H1 (cell line): ENCODE measurements at regions not wholly inside any gene's neighbourhood (a gene's known extent, or its start where the extent isn't known, plus 50 kb on each side); places are given as distances from the start of the nearest gene placed in this dataset.

Source experiments
- BCL11A ChIP-seq, 2 experiments: IDR thresholded peaks; one replicate each; pipeline ENCODE4 v1.6.1; 2011; ENCODE audit warnings: low read depth in 2 of 2, low read length in 2 of 2, mild to moderate bottlenecking in 2 of 2
- BRCA1 ChIP-seq: IDR thresholded peaks from 2 replicates; pipeline ENCODE4 v1.6.1; 2012; ENCODE audit warnings: low read depth, low read length, improper control_type of control experiment
- JUN ChIP-seq: IDR thresholded peaks from 2 replicates; pipeline ENCODE4 v1.6.1; 2011; ENCODE audit warnings: low read depth, mild to moderate bottlenecking, improper control_type of control experiment, low read length
- NANOG ChIP-seq: IDR thresholded peaks from 2 replicates; pipeline ENCODE4 v1.6.1; 2011; ENCODE audit warnings: low read length, low read depth, mild to moderate bottlenecking, inconsistent platforms; ENCODE audit not compliant: insufficient read depth, poor library complexity, severe bottlenecking
- SAP30 ChIP-seq: fragments of 300-600 bp; sonication (generic); IDR thresholded peaks from 2 replicates; pipeline ENCODE4 v1.7.1; 2012; ENCODE audit warnings: low read length, moderate library complexity, mild to moderate bottlenecking, inconsistent platforms; ENCODE audit not compliant: insufficient read depth, insufficient replicate concordance
- SIX5 ChIP-seq: IDR thresholded peaks from 2 replicates; pipeline ENCODE4 v1.6.1; 2011; ENCODE audit warnings: mild to moderate bottlenecking, low read depth, low read length
- TBP ChIP-seq: IDR thresholded peaks from 2 replicates; pipeline ENCODE4 v1.6.1; 2011; ENCODE audit warnings: low read depth, low read length, improper control_type of control experiment

DNA sequence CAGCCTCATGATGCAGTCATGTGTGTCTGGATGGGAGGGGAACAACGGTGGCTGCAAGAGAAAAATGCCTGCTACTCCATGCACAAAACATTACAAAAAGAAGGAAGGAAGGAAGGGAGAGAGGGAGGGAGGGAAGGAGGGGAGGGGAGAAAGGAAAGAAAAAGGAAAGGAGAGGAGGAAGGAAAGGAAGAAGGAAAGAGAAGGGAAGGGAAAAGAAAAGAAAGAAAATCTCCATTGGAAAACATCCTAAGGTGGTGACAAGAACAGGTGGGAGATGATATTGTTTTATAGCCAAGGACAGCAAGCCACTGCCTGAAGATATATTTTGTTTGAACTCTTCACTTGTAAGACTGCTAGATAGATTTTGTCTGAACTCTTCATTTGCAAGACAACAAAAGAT is 171.8 kb upstream of the EGLN3 start (continued):
- no peak for TF ChIP-seq JUN
- TF ChIP-seq SIX5: no peak
- no peak for TF ChIP-seq NANOG
- no peak for TF ChIP-seq BRCA1
- no peak for TF ChIP-seq TBP
- no peak for TF ChIP-seq SAP30
- no peak for TF ChIP-seq BCL11A (IDR thresholded peaks at IDR 0.05; ENCODE audit: low read depth in 2 of 2, low read length in 2 of 2)
- TF ChIP-seq, all 59 proteins: peak for 0
